Glutamatergic neuron (in vitro differentiated cells): ENCODE measurements at regions not wholly inside any gene's neighbourhood (a gene's known extent, or its start where the extent isn't known, plus 50 kb on each side); places are given as distances from the start of the nearest gene placed in this dataset.
"Not testable (repeated sequence)": the region's sequence is repeated elsewhere in the genome, so short reads cannot be mapped to it uniquely, and the experiment has no call there.

Source experiments
- DNase-seq: peaks from one replicate; pipeline ENCODE4 v3.0.0; 2022
- H3K27ac Mint-ChIP-seq: one replicate; pipeline ENCODE4 v1.8.0; 2020; ENCODE audit warnings: mild to moderate bottlenecking, mixed read lengths, inconsistent platforms; ENCODE audit not compliant: unreplicated experiment
- H3K27me3 Mint-ChIP-seq: one replicate; pipeline ENCODE4 v1.8.0; 2020; ENCODE audit warnings: mild to moderate bottlenecking, moderate library complexity, mixed read lengths, inconsistent platforms; ENCODE audit not compliant: unreplicated experiment
- H3K36me3 Mint-ChIP-seq: one replicate; pipeline ENCODE4 v1.8.0; 2020; ENCODE audit warnings: mild to moderate bottlenecking, mixed read lengths, inconsistent platforms; ENCODE audit not compliant: unreplicated experiment
- H3K4me1 Mint-ChIP-seq: one replicate; pipeline ENCODE4 v1.8.0; 2020; ENCODE audit warnings: mild to moderate bottlenecking, low read depth, mixed read lengths, inconsistent platforms; ENCODE audit not compliant: unreplicated experiment
- H3K4me3 Mint-ChIP-seq: one replicate; pipeline ENCODE4 v1.8.0; 2020; ENCODE audit warnings: mild to moderate bottlenecking, mixed read lengths, inconsistent platforms; ENCODE audit not compliant: unreplicated experiment
- H3K9me3 Mint-ChIP-seq: one replicate; pipeline ENCODE4 v1.8.0; 2020; ENCODE audit warnings: mild to moderate bottlenecking, moderate library complexity, mixed read lengths, inconsistent platforms; ENCODE audit not compliant: unreplicated experiment
- TF ChIP-seq, protein P1 (sequence below): fragments of 200-600 bp; sonication (generic); IDR thresholded peaks from one replicate; pipeline ENCODE4 v1.5.0; 2021; ENCODE audit not compliant: partially characterized antibody, unreplicated experiment

DNA sequence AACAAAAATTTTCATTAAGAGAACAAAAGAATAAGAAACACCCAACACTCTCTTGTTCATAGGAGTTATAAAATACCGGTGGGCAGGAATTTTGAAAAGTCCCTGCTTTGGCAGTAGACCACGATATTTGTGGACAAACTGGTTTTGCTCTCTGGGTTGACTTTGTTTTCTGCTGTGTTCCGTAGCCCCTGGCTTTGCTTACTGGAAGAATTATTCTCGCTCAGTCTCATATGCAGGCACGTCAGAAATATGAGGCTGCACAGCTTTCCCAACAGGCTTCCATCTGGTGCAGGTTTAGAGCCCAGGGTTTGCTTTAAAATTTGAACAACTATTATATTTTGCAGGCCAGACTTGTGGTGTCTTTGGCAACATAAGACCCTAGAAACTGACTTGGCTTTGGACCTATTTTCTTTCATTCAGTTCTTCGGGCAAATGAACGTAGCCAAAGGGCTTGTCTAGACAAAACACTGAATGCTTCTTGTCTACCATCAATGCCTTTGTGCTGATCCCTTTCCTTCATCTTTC lies 2012.6 kb downstream of the PCDH9 start:
- Mint-ChIP-seq H3K4me3 (no peak overlapping the region), H3K27me3 (peaks cover 3% of the 10 kb centered on the region), H3K4me1 (peaks cover 5% of the 10 kb centered on the region), H3K27ac (no peak overlapping the region), H3K9me3 (peaks cover 3% of the 10 kb centered on the region), H3K36me3 (no peaks in the 10 kb centered on the region)
- TF ChIP-seq, protein P1, sequence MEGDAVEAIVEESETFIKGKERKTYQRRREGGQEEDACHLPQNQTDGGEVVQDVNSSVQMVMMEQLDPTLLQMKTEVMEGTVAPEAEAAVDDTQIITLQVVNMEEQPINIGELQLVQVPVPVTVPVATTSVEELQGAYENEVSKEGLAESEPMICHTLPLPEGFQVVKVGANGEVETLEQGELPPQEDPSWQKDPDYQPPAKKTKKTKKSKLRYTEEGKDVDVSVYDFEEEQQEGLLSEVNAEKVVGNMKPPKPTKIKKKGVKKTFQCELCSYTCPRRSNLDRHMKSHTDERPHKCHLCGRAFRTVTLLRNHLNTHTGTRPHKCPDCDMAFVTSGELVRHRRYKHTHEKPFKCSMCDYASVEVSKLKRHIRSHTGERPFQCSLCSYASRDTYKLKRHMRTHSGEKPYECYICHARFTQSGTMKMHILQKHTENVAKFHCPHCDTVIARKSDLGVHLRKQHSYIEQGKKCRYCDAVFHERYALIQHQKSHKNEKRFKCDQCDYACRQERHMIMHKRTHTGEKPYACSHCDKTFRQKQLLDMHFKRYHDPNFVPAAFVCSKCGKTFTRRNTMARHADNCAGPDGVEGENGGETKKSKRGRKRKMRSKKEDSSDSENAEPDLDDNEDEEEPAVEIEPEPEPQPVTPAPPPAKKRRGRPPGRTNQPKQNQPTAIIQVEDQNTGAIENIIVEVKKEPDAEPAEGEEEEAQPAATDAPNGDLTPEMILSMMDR: no peak
- no peak for DNase-seq

DNA sequence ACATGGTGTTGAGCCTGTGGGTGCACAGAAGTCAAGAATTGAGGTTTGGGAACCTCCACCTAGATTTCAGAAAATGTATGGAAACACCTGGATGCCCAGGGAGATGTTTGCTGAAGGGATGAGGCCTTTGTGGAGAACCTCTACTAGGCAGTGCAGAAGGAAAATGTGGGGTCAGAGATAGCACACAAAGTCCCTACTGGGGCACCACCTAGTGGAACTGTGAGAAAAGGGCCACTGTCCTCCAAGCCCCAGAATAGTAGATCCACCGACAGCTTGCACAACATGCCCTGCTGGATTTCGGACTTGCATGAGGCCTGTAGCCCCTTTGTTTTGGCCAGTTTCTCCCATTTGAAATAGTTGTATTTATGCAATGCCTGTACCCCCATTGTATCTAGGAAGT lies 2027.3 kb downstream of the PCDH9 start:
- not testable (repeated sequence) for H3K27me3 Mint-ChIP-seq, H3K9me3 Mint-ChIP-seq, DNase-seq, H3K4me1 Mint-ChIP-seq, H3K4me3 Mint-ChIP-seq, H3K27ac Mint-ChIP-seq
- peaks cover 11% of the 10 kb centered on the region for H3K36me3 Mint-ChIP-seq

DNA sequence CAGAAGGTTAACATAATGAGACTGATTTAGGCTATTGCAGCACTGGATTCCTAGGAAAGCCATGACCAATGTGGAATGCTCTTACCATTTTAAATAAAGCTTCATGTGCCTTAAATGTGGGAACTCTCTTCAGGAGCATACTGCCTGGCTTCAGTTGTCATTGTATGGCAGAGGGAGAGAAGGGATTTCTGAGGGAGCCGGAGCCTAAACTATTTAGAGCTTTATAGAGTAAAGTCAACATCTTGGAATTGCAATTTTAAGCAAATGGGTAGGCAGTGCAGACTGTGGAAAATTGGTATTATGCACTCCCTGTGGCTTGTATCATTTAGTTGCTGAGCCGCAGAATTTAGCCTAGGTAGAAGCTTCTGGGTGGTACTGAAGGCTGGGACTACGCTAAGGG lies 2041.4 kb downstream of the PCDH9 start:
- no peak overlapping the region for H3K4me3 Mint-ChIP-seq
- no peaks in the 10 kb centered on the region for H3K9me3 Mint-ChIP-seq
- H3K4me1 Mint-ChIP-seq: no peaks in the 10 kb centered on the region
- H3K27me3 Mint-ChIP-seq: no peaks in the 10 kb centered on the region
- no peak overlapping the region for H3K27ac Mint-ChIP-seq
- TF ChIP-seq, protein P1: no peak
- H3K36me3 Mint-ChIP-seq: no peaks in the 10 kb centered on the region
- no peak for DNase-seq

DNA sequence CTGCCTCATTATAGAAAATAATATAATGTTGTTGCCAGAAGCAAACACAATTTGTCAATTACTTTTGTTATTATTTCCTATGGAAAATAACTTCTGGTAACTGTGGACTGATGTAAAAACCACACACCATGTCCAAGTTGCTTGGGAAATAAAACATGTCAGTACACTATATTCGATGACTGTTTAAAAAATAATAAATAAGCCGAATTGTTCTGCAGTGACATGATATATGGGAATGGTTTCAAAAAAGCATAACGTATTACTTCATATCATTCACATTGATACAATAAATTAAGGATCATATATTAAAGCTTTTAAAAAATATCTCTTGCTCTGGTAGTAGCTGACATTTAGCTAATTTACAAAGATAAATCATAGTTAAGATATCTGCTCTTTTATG lies 2062.1 kb downstream of the PCDH9 start:
- Mint-ChIP-seq H3K27me3 (no peaks in the 10 kb centered on the region), H3K9me3 (no peaks in the 10 kb centered on the region), H3K36me3 (no peaks in the 10 kb centered on the region), H3K27ac (no peak overlapping the region), H3K4me3 (no peak overlapping the region), H3K4me1 (no peaks in the 10 kb centered on the region)
- no peak for DNase-seq
- TF ChIP-seq, protein P1: no peak

DNA sequence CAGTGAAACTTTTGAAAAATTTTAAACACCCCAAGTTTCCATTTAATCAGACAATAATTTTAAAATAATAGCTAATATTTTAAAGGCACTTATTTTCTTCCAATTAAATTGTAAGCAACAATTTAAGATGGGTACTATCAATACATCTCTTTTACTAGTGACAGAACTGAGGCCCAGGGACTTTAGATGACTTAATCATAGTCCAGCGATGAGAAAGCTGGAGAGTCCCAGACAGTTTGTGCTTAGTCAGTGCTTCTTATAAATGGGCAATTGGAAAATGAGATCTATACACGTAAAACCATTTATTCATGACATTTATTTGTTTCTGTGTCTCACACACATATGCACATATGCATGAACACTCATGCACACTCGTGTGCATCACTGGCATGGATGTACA lies 2063.5 kb downstream of the PCDH9 start:
- Mint-ChIP-seq H3K36me3 (no peaks in the 10 kb centered on the region), H3K27ac (no peak overlapping the region), H3K4me1 (no peaks in the 10 kb centered on the region), H3K4me3 (no peak overlapping the region), H3K9me3 (no peaks in the 10 kb centered on the region), H3K27me3 (no peaks in the 10 kb centered on the region)
- TF ChIP-seq, protein P1: no peak
- DNase-seq: no peak

DNA sequence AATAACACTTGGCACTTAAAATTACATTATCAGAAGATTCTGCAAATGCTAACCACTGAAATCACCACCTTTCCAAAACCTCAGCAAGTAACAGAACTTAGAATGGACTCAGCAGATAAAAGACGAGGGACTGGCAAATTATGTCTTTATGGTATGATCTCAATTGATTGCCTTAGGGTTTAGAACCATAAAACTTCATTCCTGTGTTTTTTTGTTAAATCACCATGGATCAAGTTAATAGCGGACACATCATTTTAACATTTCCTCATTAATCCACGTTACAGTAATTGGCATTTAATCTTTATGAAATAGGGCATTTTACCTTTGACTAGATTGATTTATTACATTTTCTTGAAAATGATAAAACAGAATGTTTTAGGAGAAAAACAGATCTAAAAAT lies 2070.3 kb downstream of the PCDH9 start:
- DNase-seq: no peak
- no peak overlapping the region for H3K27ac Mint-ChIP-seq
- TF ChIP-seq, protein P1: no peak
- H3K4me3 Mint-ChIP-seq: no peak overlapping the region
- no peaks in the 10 kb centered on the region for H3K9me3 Mint-ChIP-seq
- no peaks in the 10 kb centered on the region for H3K4me1 Mint-ChIP-seq
- H3K36me3 Mint-ChIP-seq: no peaks in the 10 kb centered on the region
- no peaks in the 10 kb centered on the region for H3K27me3 Mint-ChIP-seq
